ENCODE measurements at regions not wholly inside any gene's neighbourhood (a gene's known extent, or its start where the extent isn't known, plus 50 kb on each side); places are given as distances from the start of the nearest gene placed in this dataset.
A peak's percentile ranks its signal among the peaks of the same experiment; 100 is the strongest.

GRCh38 chr16:86865851-86866662 lies 287.7 kb downstream of the FOXL1 start:
- DNase-seq (ENCODE audit: low read depth in 2 of 2), result peak in 1 of 2 donors; percentile 65
- TF ChIP-seq EZH2 (IDR thresholded peaks at IDR 0.05; ENCODE audit: low read length, missing control alignments) (no peak), CTCF (conservative IDR thresholded peaks at IDR 0.05 in 1 of 2, IDR thresholded peaks at IDR 0.05 in 1 of 2; ENCODE audit: low read depth in 1 of 2, low read length in 2 of 2) (no peak)
- no peaks in the 10 kb centered on the region for H3K4me1 ChIP-seq (ENCODE audit: control insufficient read depth, extremely low read depth, insufficient read depth, low read length)
- H2AFZ ChIP-seq (ENCODE audit: low read length), result no peak overlapping the region
- H3K27ac ChIP-seq (ENCODE audit: insufficient read depth, low read length), result no peak overlapping the region
- no peak overlapping the region for H3K9ac ChIP-seq (ENCODE audit: insufficient read depth, low read length)
- no peaks in the 10 kb centered on the region for H4K20me1 ChIP-seq (ENCODE audit: control insufficient read depth, extremely low read depth, insufficient read depth, low read length)
- H3K27me3 ChIP-seq (ENCODE audit: control insufficient read depth, insufficient read depth, low read length), result peaks cover 3% of the 10 kb centered on the region
- H3K36me3 ChIP-seq (ENCODE audit: control insufficient read depth, insufficient read depth, low read length), result no peaks in the 10 kb centered on the region
- no peaks in the 10 kb centered on the region for H3K79me2 ChIP-seq (ENCODE audit: control insufficient read depth, insufficient read depth, low read length)
- no peaks in the 10 kb centered on the region for H3K9me3 ChIP-seq (ENCODE audit: control insufficient read depth, insufficient read depth, low read depth, low read length)
- no peak overlapping the region for H3K4me3 ChIP-seq (replicated peaks in 1 of 4; ENCODE audit: control extremely low read depth in 1 of 4, insufficient read depth in 1 of 4, low read depth in 3 of 4, low read length in 4 of 4)
- H3K4me2 ChIP-seq (ENCODE audit: extremely low read depth, insufficient read depth, low read length), result peak overlapping the region; percentile 4

DNA sequence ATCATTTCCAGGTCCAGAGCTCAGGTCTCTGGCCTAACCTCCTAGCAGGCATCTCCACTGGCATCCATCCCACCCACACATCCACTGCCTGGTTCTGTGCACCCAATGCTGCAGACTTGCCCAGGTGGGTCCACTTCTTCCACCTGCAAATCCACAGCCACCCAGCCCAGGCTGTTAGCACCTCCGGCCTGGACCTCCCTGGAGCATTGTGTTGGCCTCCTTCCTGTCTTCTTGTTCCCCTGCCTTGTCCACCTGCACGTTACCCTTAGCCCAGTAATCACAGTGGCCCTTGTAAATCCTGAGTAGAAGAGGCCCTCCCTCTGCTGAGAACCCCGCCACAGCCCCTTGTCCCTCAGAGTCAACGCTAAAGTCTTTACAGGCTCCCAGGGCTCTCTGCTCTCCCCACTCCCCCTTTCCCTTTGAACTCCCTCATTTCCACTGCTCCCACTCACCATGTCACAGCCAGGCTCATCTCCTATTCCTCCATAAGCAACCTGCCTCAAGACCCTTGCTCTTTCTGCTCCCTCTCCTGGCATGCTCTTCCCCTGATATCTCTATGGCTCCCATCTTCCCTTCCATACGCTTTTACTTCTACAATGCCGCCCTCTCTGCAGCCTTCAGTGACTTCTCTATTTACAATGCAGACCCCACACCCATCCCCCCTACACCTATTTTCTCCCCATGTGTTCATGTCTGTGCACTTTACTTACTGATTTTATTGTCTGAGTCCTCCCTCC lies 288.8 kb downstream of the FOXL1 start:
- H3K27ac ChIP-seq (ENCODE audit: insufficient read depth, low read length), result no peak overlapping the region
- H3K9ac ChIP-seq (ENCODE audit: insufficient read depth, low read length), result no peak overlapping the region
- H3K36me3 ChIP-seq (ENCODE audit: control insufficient read depth, insufficient read depth, low read length), result no peaks in the 10 kb centered on the region
- TF ChIP-seq EZH2 (IDR thresholded peaks at IDR 0.05; ENCODE audit: low read length, missing control alignments) (no peak), CTCF (conservative IDR thresholded peaks at IDR 0.05 in 1 of 2, IDR thresholded peaks at IDR 0.05 in 1 of 2; ENCODE audit: low read depth in 1 of 2, low read length in 2 of 2) (no peak)
- H3K79me2 ChIP-seq (ENCODE audit: control insufficient read depth, insufficient read depth, low read length), result no peaks in the 10 kb centered on the region
- no peaks in the 10 kb centered on the region for H3K9me3 ChIP-seq (ENCODE audit: control insufficient read depth, insufficient read depth, low read depth, low read length)
- H2AFZ ChIP-seq (ENCODE audit: low read length), result no peak overlapping the region
- H3K4me2 ChIP-seq (ENCODE audit: extremely low read depth, insufficient read depth, low read length), result no peak overlapping the region
- no peak for DNase-seq (ENCODE audit: low read depth in 2 of 2)
- no peak overlapping the region for H3K4me3 ChIP-seq (replicated peaks in 1 of 4; ENCODE audit: control extremely low read depth in 1 of 4, insufficient read depth in 1 of 4, low read depth in 3 of 4, low read length in 4 of 4)
- H3K4me1 ChIP-seq (ENCODE audit: control insufficient read depth, extremely low read depth, insufficient read depth, low read length), result no peaks in the 10 kb centered on the region
- peaks cover 3% of the 10 kb centered on the region for H3K27me3 ChIP-seq (ENCODE audit: control insufficient read depth, insufficient read depth, low read length)
- no peaks in the 10 kb centered on the region for H4K20me1 ChIP-seq (ENCODE audit: control insufficient read depth, extremely low read depth, insufficient read depth, low read length)

GRCh38 chr16:86868070-86868469 lies 289.7 kb downstream of the FOXL1 start:
- no peak for DNase-seq (ENCODE audit: low read depth in 2 of 2)
- Histone ChIP-seq H2AFZ (ENCODE audit: low read length) (no peak overlapping the region), H3K27me3 (ENCODE audit: control insufficient read depth, insufficient read depth, low read length) (peaks cover 3% of the 10 kb centered on the region), H3K9me3 (ENCODE audit: control insufficient read depth, insufficient read depth, low read depth, low read length) (no peaks in the 10 kb centered on the region), H3K4me3 (replicated peaks in 1 of 4; ENCODE audit: control extremely low read depth in 1 of 4, insufficient read depth in 1 of 4, low read depth in 3 of 4, low read length in 4 of 4) (no peak overlapping the region), H4K20me1 (ENCODE audit: control insufficient read depth, extremely low read depth, insufficient read depth, low read length) (no peaks in the 10 kb centered on the region), H3K36me3 (ENCODE audit: control insufficient read depth, insufficient read depth, low read length) (no peaks in the 10 kb centered on the region), H3K4me2 (ENCODE audit: extremely low read depth, insufficient read depth, low read length) (no peak overlapping the region), H3K4me1 (ENCODE audit: control insufficient read depth, extremely low read depth, insufficient read depth, low read length) (no peaks in the 10 kb centered on the region), H3K9ac (ENCODE audit: insufficient read depth, low read length) (no peak overlapping the region), H3K79me2 (ENCODE audit: control insufficient read depth, insufficient read depth, low read length) (no peaks in the 10 kb centered on the region), H3K27ac (ENCODE audit: insufficient read depth, low read length) (no peak overlapping the region)
- TF ChIP-seq CTCF (conservative IDR thresholded peaks at IDR 0.05 in 1 of 2, IDR thresholded peaks at IDR 0.05 in 1 of 2; ENCODE audit: low read depth in 1 of 2, low read length in 2 of 2), result no peak
- TF ChIP-seq EZH2 (IDR thresholded peaks at IDR 0.05; ENCODE audit: low read length, missing control alignments), result no peak
